Heart left ventricle (tissue), 16 donors: ENCODE measurements at regions not wholly inside any gene's neighbourhood (a gene's known extent, or its start where the extent isn't known, plus 50 kb on each side); places are given as distances from the start of the nearest gene placed in this dataset.

ENCODE experiments used
- ATAC-seq, 4 donors: fragments of 200-7000 bp; cut with Tn5 transposase; one replicate each; pipeline ENCODE4 v1.9.1; 2020 to 2022; ENCODE audit warnings: moderate library complexity in 4 of 4, mild to moderate bottlenecking in 3 of 4, moderate number of reproducible peaks in 1 of 4
- DNase-seq, 5 donors: peaks; one replicate each; pipeline ENCODE4 v3.0.0-alpha.2; 2020
- H3K27ac ChIP-seq, 12 donors: fragments of 200-600 bp; sonication (generic) in 4 of 12; one replicate each; pipeline versions ENCODE4 v1.5.0 to v1.8.0; 2016 to 2022; ENCODE audit warnings: mild to moderate bottlenecking in 2 of 12
- H3K27me3 ChIP-seq, 9 donors: fragments of 200-600 bp; sonication (generic) in 2 of 9; one replicate each; pipeline versions ENCODE4 v1.5.1 to v1.8.0; 2016 to 2022; ENCODE audit warnings: mild to moderate bottlenecking in 3 of 9
- H3K36me3 ChIP-seq, 9 donors: fragments of 200-600 bp; sonication (generic) in 2 of 9; one replicate each; pipeline versions ENCODE4 v1.5.0 to v1.8.0; 2018 to 2022; ENCODE audit warnings: mild to moderate bottlenecking in 2 of 9
- H3K4me1 ChIP-seq, 12 donors: fragments of 200-600 bp; sonication (generic) in 4 of 12; one replicate each; pipeline versions ENCODE4 v1.5.0 to v1.8.0; 2016 to 2022; ENCODE audit warnings: mild to moderate bottlenecking in 3 of 12
- H3K4me3 ChIP-seq, 12 donors: fragments of 200-600 bp; sonication (generic) in 4 of 12; one replicate each; pipeline versions ENCODE4 v1.5.0 to v1.8.0; 2017 to 2022; ENCODE audit warnings: mild to moderate bottlenecking in 9 of 12, moderate library complexity in 4 of 12
- H3K9me3 ChIP-seq, 12 donors: fragments of 200-600 bp; sonication (generic) in 4 of 12; one replicate each; pipeline versions ENCODE4 v1.5.0 to v1.8.0; 2016 to 2022; ENCODE audit warnings: mild to moderate bottlenecking in 1 of 12
- POLR2A ChIP-seq, 2 donors: fragments of 450-650 bp; IDR thresholded peaks; one replicate each; pipeline ENCODE4 v1.6.1; 2017; ENCODE audit warnings: antibody characterized with exemption in 2 of 2, mild to moderate bottlenecking in 2 of 2, moderate library complexity in 2 of 2
- WGBS, 4 donors: extraction: QIAGEN DNeasy Blood & Tissue Kit in 2 of 4; methylation state at CpG; one replicate each; pipeline versions ENCODE4 v1.1.5 to v1.1.7; 2013 to 2018; 5-methylcytosine and 5-hydroxymethylcytosine counted together
- intact Hi-C, 10 donors: fragments of 100-400 bp; cut with DNase I; formaldehyde crosslinking; loops; one replicate each; pipeline versions ENCODE4 v1.11.1 to v1.14.2; 2022
- TF ChIP-seq, protein P1 (sequence below), 12 donors: fragments of 200-600 bp; sonication (generic) in 4 of 12; IDR thresholded peaks; one replicate each; pipeline versions ENCODE4 v1.5.0 to v1.8.0; 2018 to 2022; ENCODE audit warnings: antibody characterized with exemption in 12 of 12, mild to moderate bottlenecking in 5 of 12
- donor health status: ischemic (EF 13 %, LVEDD 7.1; RV severe dilation, severe dysfunction).
- donor health status: healthy with polysubstance abuse.
- donor health status: DM: no; HTN: yes; CAD: no.
- donor health status: DM: no; HTN: no; CAD: no.
- donor health status: ischemic (EF 25% LVEDD 6.9; RV normal size, moderate dysfunction).
- donor health status: ischemic (EF 25% LVEDD 5.7; RV mildly dilated, moderate dysfunction).
- donor health status: healthy.
- donor health status: DM: yes; HTN: yes; CAD: no.
- donor health status: ischemic (EF 35%, LVEDD 5.7; RV mildly dilated, moderate dysfunction).
- donor health status: nonischemic (EF 11% LVEDD 7.7; RV severe dilation, severe dysfunction).
- donor health status: DM: yes; HTN: yes; CAD: no.
- donor health status: PGD.
- donor health status: ischemic (EF 29% LVEDD 5.4; RV normal size, mild dysfunction).
- donor health status: nonischemic (EF 23%, LVEDD 6.1; RV moderate dilation, normal function).

DNA sequence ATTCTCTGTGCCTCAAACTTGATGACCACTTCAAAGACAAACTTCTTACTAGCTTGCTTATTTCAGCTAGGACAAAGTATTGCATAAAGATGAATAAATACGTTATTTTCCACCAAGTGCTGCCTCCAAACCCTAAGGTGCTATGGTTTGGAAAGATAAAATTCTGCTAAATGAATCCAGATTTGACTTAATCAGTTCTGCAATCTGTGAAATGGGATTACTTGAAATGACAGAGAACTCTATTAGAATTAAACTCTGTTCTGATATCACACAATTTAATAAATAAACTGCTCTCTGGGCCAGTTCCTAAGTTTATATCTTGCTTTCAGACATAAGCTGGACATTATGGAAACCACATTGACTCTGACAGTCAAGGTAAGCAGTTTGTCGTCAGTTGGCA lies 338.8 kb upstream of the SEMA6D start:
- DNase-seq (no peak), ATAC-seq (no peak)
- Histone ChIP-seq H3K27ac (no peak overlapping the region), H3K36me3 (no peaks in the 10 kb centered on the region), H3K4me1 (peaks cover 0 to under 1% (median 0%) of the 10 kb centered on the region in 12 donors), H3K27me3 (peaks cover 0 to 9% (median 0%) of the 10 kb centered on the region in 9 donors), H3K9me3 (no peaks in the 10 kb centered on the region), H3K4me3 (no peak overlapping the region)
- TF ChIP-seq, protein P1, sequence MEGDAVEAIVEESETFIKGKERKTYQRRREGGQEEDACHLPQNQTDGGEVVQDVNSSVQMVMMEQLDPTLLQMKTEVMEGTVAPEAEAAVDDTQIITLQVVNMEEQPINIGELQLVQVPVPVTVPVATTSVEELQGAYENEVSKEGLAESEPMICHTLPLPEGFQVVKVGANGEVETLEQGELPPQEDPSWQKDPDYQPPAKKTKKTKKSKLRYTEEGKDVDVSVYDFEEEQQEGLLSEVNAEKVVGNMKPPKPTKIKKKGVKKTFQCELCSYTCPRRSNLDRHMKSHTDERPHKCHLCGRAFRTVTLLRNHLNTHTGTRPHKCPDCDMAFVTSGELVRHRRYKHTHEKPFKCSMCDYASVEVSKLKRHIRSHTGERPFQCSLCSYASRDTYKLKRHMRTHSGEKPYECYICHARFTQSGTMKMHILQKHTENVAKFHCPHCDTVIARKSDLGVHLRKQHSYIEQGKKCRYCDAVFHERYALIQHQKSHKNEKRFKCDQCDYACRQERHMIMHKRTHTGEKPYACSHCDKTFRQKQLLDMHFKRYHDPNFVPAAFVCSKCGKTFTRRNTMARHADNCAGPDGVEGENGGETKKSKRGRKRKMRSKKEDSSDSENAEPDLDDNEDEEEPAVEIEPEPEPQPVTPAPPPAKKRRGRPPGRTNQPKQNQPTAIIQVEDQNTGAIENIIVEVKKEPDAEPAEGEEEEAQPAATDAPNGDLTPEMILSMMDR (IDR thresholded peaks at IDR 0.05) = no peak
- TF ChIP-seq POLR2A (IDR thresholded peaks at IDR 0.05) = no peak
- intact Hi-C loops = no loop called here
- WGBS, 4 donors = 71 to 98% (median 74%) methylated on average over 2 of the region's 2 CpGs

- intact Hi-C loops = no loop called here
- Histone ChIP-seq H3K27ac (no peak overlapping the region), H3K36me3 (no peaks in the 10 kb centered on the region), H3K27me3 (peaks cover 0 to 1% (median 0%) of the 10 kb centered on the region in 9 donors), H3K9me3 (no peaks in the 10 kb centered on the region), H3K4me1 (peaks cover 0 to 10% (median 0%) of the 10 kb centered on the region in 12 donors), H3K4me3 (no peak overlapping the region)
- ATAC-seq = no peak
- no peak for TF ChIP-seq POLR2A (IDR thresholded peaks at IDR 0.05)
- TF ChIP-seq, protein P1 (IDR thresholded peaks at IDR 0.05) = no peak
- DNase-seq = no peak
- 87 to 96% (median 91%) methylated on average over 5 of the region's 5 CpGs for WGBS, 4 donors
Observed at GRCh38 chr15:47383102-47383501, 334.2 kb upstream of the SEMA6D start.

- Histone ChIP-seq H3K4me3 (no peak overlapping the region), H3K27me3 (peaks cover 0 to 2% (median 0%) of the 10 kb centered on the region in 9 donors), H3K9me3 (no peaks in the 10 kb centered on the region), H3K27ac (peak overlapping the region in 1 of 12 donors; percentile 14), H3K4me1 (peaks cover 0 to 10% (median 0%) of the 10 kb centered on the region in 12 donors), H3K36me3 (no peaks in the 10 kb centered on the region)
- no peak for ATAC-seq
- TF ChIP-seq, protein P1 (IDR thresholded peaks at IDR 0.05) = no peak
- no peak for TF ChIP-seq POLR2A (IDR thresholded peaks at IDR 0.05)
- intact Hi-C loops = no loop called here
- no peak for DNase-seq
- WGBS, 4 donors = 67 to 76% (median 72%) methylated on average over 3 of the region's 3 CpGs
Observed at GRCh38 chr15:47383801-47384200, 333.5 kb upstream of the SEMA6D start.

GRCh38 chr15:47384341-47384740 lies 333.0 kb upstream of the SEMA6D start:
- Histone ChIP-seq H3K4me3 (no peak overlapping the region), H3K27me3 (peaks cover 0 to 2% (median 0%) of the 10 kb centered on the region in 9 donors), H3K4me1 (peaks cover 0 to 10% (median 0%) of the 10 kb centered on the region in 12 donors), H3K9me3 (no peaks in the 10 kb centered on the region), H3K36me3 (no peaks in the 10 kb centered on the region), H3K27ac (peak overlapping the region in 1 of 12 donors; percentile 14)
- no peak for TF ChIP-seq POLR2A (IDR thresholded peaks at IDR 0.05)
- TF ChIP-seq, protein P1 (IDR thresholded peaks at IDR 0.05) = no peak
- 53 to 64% (median 59%) methylated on average over 4 of the region's 4 CpGs for WGBS, 4 donors
- intact Hi-C loops = no loop called here
- ATAC-seq (peak in 3 of 4 donors; percentile 68 to 96 (median 77)), DNase-seq (peak in 3 of 5 donors; percentile 18 to 57 (median 41))
